Kidney (tissue), 13 donors: ENCODE measurements at regions not wholly inside any gene's neighbourhood (a gene's known extent, or its start where the extent isn't known, plus 50 kb on each side); places are given as distances from the start of the nearest gene placed in this dataset.

Experiments
- DNase-seq, 5 donors: peaks; one replicate each; pipeline ENCODE4 v3.0.0-alpha.2; 2013 to 2020
- FAIRE-seq: peaks from 2 replicates; lab custom pipeline; 2012; peaks lifted over from hg19 to GRCh38; lab: Jason Lieb, UNC
- H3K27ac ChIP-seq, 2 donors: one replicate each; pipeline ENCODE4 v1.7.0; 2013; ENCODE audit warnings: low read depth in 2 of 2, low read length in 2 of 2, inconsistent platforms in 1 of 2
- H3K27me3 ChIP-seq: one replicate; pipeline ENCODE4 v1.7.1; 2013; ENCODE audit warnings: low read length, inconsistent platforms; ENCODE audit not compliant: control insufficient read depth, insufficient read depth
- H3K36me3 ChIP-seq, 3 donors: one replicate each; pipeline versions ENCODE4 v1.7.0 to v1.7.1; 2013; ENCODE audit warnings: low read length in 3 of 3, control low read depth in 1 of 3, inconsistent platforms in 1 of 3; ENCODE audit not compliant: insufficient read depth in 3 of 3, control insufficient read depth in 2 of 3
- H3K4me1 ChIP-seq, 3 donors: one replicate each; pipeline versions ENCODE4 v1.7.0 to v1.7.1; 2013; ENCODE audit warnings: low read length in 3 of 3, inconsistent platforms in 1 of 3, low read depth in 1 of 3; ENCODE audit not compliant: control insufficient read depth in 2 of 3, insufficient read depth in 2 of 3
- H3K4me3 ChIP-seq, 3 donors: one replicate each; pipeline versions ENCODE4 v1.7.0 to v1.8.1; 2013; ENCODE audit warnings: low read length in 3 of 3, control low read depth in 1 of 3, inconsistent platforms in 1 of 3
- H3K9ac ChIP-seq, 3 donors: one replicate each; pipeline versions ENCODE4 v1.7.0 to v1.7.1; 2013; ENCODE audit warnings: low read length in 3 of 3, control low read depth in 1 of 3, inconsistent platforms in 1 of 3
- H3K9me3 ChIP-seq, 3 donors: one replicate each; pipeline versions ENCODE4 v1.7.0 to v1.7.1; 2013; ENCODE audit warnings: low read length in 3 of 3, control low read depth in 1 of 3, inconsistent platforms in 1 of 3; ENCODE audit not compliant: control insufficient read depth in 2 of 3, insufficient read depth in 1 of 3
- intact Hi-C: fragments of 100-400 bp; cut with DNase I; formaldehyde crosslinking; loops from one replicate; pipeline ENCODE4 v1.11.1; 2022
- TF ChIP-seq, protein P1 (sequence below): IDR thresholded peaks from 3 replicates; pipeline ENCODE4 v1.5.1; 2012; ENCODE audit warnings: mild to moderate bottlenecking, moderate library complexity, borderline replicate concordance; ENCODE audit not compliant: insufficient read depth; ENCODE audit errors: extremely low read depth
- donor health status: control.
- donor health status: control.
- donor health status: control.
- donor health status: control.
- donor health status: control.
- donor health status: DM: yes; HTN: yes; CAD: no.
- donor health status: Normal renal cell carcinoma (clear cell type).

DNA sequence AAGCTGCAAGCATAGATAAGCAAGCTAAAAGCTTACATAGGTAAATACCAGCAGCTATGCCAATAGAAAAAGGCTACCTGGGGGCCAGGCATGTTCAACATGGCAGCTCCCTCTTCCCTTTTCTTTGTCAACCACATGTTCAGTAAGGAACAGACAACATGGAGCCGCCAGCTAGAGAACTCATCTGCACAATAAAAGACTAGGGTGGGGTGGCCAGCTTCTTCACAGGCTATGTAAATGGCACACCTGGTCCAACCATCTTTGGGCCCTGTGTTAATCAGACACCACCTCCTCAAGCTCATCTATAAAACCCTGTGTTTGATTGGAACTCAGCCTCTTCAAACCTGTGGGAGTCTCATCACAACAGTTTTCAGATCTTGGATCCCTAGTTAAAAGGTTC, 129.7 kb upstream of the TMPO start:
- TF ChIP-seq, protein P1, sequence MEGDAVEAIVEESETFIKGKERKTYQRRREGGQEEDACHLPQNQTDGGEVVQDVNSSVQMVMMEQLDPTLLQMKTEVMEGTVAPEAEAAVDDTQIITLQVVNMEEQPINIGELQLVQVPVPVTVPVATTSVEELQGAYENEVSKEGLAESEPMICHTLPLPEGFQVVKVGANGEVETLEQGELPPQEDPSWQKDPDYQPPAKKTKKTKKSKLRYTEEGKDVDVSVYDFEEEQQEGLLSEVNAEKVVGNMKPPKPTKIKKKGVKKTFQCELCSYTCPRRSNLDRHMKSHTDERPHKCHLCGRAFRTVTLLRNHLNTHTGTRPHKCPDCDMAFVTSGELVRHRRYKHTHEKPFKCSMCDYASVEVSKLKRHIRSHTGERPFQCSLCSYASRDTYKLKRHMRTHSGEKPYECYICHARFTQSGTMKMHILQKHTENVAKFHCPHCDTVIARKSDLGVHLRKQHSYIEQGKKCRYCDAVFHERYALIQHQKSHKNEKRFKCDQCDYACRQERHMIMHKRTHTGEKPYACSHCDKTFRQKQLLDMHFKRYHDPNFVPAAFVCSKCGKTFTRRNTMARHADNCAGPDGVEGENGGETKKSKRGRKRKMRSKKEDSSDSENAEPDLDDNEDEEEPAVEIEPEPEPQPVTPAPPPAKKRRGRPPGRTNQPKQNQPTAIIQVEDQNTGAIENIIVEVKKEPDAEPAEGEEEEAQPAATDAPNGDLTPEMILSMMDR: no peak
- intact Hi-C loops: no loop called here
- H3K9me3 ChIP-seq: no peaks in the 10 kb centered on the region
- no peaks in the 10 kb centered on the region for H3K4me1 ChIP-seq
- no peak overlapping the region for H3K9ac ChIP-seq
- no peaks in the 10 kb centered on the region for H3K36me3 ChIP-seq
- H3K27ac ChIP-seq: no peak overlapping the region
- H3K4me3 ChIP-seq: no peak overlapping the region
- no peak for DNase-seq
- no peak for FAIRE-seq
- no peaks in the 10 kb centered on the region for H3K27me3 ChIP-seq

DNA sequence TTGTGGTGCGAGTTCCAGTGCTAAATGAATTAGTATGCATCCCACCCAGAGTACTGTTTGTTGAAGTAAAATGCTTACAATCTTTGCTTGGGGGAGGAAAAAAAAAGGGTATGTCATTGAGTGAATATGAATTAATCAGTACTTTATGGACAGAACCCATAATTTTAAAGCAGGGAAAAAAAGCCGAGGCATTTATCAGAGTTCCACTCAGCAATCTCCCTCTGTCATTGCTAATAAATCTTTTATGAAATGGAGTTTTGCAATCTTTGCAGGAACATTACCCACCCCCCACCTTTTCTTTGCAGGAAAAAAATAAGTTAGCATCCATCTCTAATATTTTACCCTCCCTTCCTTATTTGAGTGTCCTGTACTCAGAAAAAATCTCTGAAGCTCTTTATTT, 127.9 kb upstream of the TMPO start:
- DNase-seq: no peak
- Histone ChIP-seq H3K27ac (no peak overlapping the region), H3K36me3 (no peaks in the 10 kb centered on the region), H3K27me3 (no peaks in the 10 kb centered on the region), H3K9ac (no peak overlapping the region), H3K4me3 (no peak overlapping the region), H3K4me1 (no peaks in the 10 kb centered on the region), H3K9me3 (no peaks in the 10 kb centered on the region)
- intact Hi-C loops: no loop called here
- TF ChIP-seq, protein P1: no peak
- FAIRE-seq: no peak

DNA sequence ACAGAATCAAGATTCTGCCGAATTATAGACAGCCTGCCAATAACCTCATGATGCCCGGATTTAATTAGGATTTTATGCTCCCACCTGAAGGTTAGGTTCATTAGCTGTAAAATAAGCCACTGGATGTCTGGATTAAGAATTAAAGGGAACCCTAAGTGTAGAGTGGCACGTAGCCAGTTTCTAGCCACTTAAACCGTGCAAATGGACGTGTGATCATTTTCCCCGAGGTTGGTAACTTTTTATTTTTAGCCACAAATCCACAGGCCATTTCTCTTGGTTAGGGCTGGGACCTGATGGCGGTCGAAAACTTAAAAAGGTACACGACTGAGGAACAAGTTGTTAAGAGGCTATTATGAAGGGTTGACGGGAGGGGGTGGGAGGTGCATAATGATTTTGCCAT, 127.3 kb upstream of the TMPO start:
- H3K27ac ChIP-seq: no peak overlapping the region
- H3K27me3 ChIP-seq: no peaks in the 10 kb centered on the region
- TF ChIP-seq, protein P1: no peak
- H3K9me3 ChIP-seq: no peaks in the 10 kb centered on the region
- H3K4me1 ChIP-seq: no peaks in the 10 kb centered on the region
- H3K4me3 ChIP-seq: no peak overlapping the region
- FAIRE-seq (no peak), DNase-seq (peak in 2 of 5 donors; percentile 28 to 46)
- H3K36me3 ChIP-seq: no peaks in the 10 kb centered on the region
- H3K9ac ChIP-seq: no peak overlapping the region
- intact Hi-C loops: no loop called here

DNA sequence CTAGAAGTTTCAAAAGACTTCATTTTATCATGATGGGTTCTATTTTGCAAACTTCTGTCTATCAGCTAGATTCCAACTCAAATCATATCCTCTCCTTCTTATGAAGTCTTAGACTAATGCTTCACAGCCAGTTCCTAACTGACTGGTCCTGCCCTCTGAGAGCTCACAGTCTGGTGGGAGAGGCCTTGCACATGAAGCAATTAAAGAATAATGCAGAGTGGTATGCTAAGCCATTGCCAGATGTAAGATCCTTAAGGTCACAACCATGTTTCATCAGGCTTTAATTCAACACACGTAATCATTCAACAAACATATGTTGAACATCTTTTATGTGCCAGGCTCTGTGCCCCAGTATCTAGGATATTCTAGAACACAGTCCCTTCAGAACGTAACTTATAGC, 125.8 kb upstream of the TMPO start:
- no peaks in the 10 kb centered on the region for H3K9me3 ChIP-seq
- DNase-seq: no peak
- no peak for FAIRE-seq
- TF ChIP-seq, protein P1: no peak
- no peak overlapping the region for H3K27ac ChIP-seq
- H3K4me1 ChIP-seq: no peaks in the 10 kb centered on the region
- intact Hi-C loops: no loop called here
- no peaks in the 10 kb centered on the region for H3K27me3 ChIP-seq
- no peaks in the 10 kb centered on the region for H3K36me3 ChIP-seq
- no peak overlapping the region for H3K9ac ChIP-seq
- H3K4me3 ChIP-seq: no peak overlapping the region
